ENCODE measurements at regions not wholly inside any gene's neighbourhood (a gene's known extent, or its start where the extent isn't known, plus 50 kb on each side); places are given as distances from the start of the nearest gene placed in this dataset.

DNA sequence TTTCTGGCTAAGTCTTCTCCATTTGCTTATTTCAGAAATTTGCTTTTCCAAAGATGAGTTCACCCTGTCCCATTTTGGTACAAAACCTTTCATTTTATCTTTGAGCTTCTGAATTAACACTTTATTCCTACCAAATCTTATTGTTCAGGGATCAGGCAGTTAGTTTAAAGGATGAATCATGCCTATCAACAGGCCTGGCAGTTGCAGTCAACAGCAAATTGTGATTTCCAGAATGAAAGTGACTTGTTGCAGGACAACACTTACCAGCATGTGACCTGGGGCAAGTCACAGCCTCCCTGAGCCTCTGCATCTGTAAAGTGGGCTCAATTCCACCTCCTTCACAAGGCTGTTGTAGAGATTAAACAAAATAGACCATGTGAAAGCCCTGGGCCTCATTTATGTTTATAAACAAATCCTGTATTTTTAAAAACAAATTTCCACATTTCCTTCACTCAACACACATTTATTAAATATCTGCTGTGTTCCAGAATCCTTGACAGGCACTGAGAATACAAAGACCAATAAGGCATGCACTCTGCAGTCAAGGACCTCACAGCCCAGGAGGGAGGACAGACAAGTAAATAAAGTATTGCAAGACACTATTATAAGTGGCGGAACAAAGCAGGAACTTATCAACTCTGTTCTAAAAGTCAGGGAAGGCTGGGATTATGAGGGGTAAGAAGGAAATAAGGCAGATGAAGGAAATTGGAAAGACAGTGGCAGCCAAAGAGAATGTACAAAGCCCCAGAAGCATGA is 359.1 kb upstream of the IL12A start (continued):
- TF ChIP-seq TEAD4 (IDR thresholded peaks at IDR 0.05; ENCODE audit: borderline replicate concordance, insufficient read depth) = no peak

- no peak overlapping the region for H3K4me2 ChIP-seq
- no peaks in the 10 kb centered on the region for H3K9me3 ChIP-seq
- H3K4me3 ChIP-seq (ENCODE audit: low read depth in 2 of 2, low read length in 1 of 2) = no peak overlapping the region
- H3K27ac ChIP-seq (ENCODE audit: low read depth in 2 of 2, low read length in 1 of 2) = no peak overlapping the region
- H3K9ac ChIP-seq = no peak overlapping the region
- no peak overlapping the region for H2AFZ ChIP-seq (ENCODE audit: low read depth)
- H3K79me2 ChIP-seq (ENCODE audit: insufficient read depth) = no peaks in the 10 kb centered on the region
- no peaks in the 10 kb centered on the region for H3K27me3 ChIP-seq (ENCODE audit: insufficient read depth)
- H4K20me1 ChIP-seq (ENCODE audit: insufficient read depth) = no peaks in the 10 kb centered on the region
- CTCF ChIA-PET = no interaction called here
- no peaks in the 10 kb centered on the region for H3K9me2 ChIP-seq
- 94% methylated on average over 1 of the region's 1 CpG for WGBS (ENCODE audit: low lambda C conversion rate)
- TF ChIP-seq FOXJ3 (CRISPR knock-in tag; IDR thresholded peaks at IDR 0.05) = no peak
- TF ChIP-seq, protein P1, sequence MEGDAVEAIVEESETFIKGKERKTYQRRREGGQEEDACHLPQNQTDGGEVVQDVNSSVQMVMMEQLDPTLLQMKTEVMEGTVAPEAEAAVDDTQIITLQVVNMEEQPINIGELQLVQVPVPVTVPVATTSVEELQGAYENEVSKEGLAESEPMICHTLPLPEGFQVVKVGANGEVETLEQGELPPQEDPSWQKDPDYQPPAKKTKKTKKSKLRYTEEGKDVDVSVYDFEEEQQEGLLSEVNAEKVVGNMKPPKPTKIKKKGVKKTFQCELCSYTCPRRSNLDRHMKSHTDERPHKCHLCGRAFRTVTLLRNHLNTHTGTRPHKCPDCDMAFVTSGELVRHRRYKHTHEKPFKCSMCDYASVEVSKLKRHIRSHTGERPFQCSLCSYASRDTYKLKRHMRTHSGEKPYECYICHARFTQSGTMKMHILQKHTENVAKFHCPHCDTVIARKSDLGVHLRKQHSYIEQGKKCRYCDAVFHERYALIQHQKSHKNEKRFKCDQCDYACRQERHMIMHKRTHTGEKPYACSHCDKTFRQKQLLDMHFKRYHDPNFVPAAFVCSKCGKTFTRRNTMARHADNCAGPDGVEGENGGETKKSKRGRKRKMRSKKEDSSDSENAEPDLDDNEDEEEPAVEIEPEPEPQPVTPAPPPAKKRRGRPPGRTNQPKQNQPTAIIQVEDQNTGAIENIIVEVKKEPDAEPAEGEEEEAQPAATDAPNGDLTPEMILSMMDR (IDR thresholded peaks at IDR 0.05) = no peak
- no peak for TF ChIP-seq ELF1 (IDR thresholded peaks at IDR 0.05)
- TF ChIP-seq, protein P2, sequence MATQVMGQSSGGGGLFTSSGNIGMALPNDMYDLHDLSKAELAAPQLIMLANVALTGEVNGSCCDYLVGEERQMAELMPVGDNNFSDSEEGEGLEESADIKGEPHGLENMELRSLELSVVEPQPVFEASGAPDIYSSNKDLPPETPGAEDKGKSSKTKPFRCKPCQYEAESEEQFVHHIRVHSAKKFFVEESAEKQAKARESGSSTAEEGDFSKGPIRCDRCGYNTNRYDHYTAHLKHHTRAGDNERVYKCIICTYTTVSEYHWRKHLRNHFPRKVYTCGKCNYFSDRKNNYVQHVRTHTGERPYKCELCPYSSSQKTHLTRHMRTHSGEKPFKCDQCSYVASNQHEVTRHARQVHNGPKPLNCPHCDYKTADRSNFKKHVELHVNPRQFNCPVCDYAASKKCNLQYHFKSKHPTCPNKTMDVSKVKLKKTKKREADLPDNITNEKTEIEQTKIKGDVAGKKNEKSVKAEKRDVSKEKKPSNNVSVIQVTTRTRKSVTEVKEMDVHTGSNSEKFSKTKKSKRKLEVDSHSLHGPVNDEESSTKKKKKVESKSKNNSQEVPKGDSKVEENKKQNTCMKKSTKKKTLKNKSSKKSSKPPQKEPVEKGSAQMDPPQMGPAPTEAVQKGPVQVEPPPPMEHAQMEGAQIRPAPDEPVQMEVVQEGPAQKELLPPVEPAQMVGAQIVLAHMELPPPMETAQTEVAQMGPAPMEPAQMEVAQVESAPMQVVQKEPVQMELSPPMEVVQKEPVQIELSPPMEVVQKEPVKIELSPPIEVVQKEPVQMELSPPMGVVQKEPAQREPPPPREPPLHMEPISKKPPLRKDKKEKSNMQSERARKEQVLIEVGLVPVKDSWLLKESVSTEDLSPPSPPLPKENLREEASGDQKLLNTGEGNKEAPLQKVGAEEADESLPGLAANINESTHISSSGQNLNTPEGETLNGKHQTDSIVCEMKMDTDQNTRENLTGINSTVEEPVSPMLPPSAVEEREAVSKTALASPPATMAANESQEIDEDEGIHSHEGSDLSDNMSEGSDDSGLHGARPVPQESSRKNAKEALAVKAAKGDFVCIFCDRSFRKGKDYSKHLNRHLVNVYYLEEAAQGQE (IDR thresholded peaks at IDR 0.05; ENCODE audit: low read depth, low read length) = no peak
- no peak for TF ChIP-seq USF1 (IDR thresholded peaks at IDR 0.05; ENCODE audit: borderline replicate concordance, low read depth)
- TF ChIP-seq FOSL2 (IDR thresholded peaks at IDR 0.05; ENCODE audit: borderline replicate concordance, low read depth) = no peak
- TF ChIP-seq YY1 (IDR thresholded peaks at IDR 0.05; ENCODE audit: low read depth) = no peak
- no peak for TF ChIP-seq NRF1 (IDR thresholded peaks at IDR 0.05; ENCODE audit: low read depth, low read length)
- no peak for TF ChIP-seq MXI1 (IDR thresholded peaks at IDR 0.05; ENCODE audit: low read depth, low read length)
- no peak for TF ChIP-seq TCF12 (IDR thresholded peaks at IDR 0.05)
- TF ChIP-seq EZH2phosphoT487 (IDR thresholded peaks at IDR 0.05; ENCODE audit: borderline replicate concordance, low read depth) = no peak
- TF ChIP-seq, protein P3, sequence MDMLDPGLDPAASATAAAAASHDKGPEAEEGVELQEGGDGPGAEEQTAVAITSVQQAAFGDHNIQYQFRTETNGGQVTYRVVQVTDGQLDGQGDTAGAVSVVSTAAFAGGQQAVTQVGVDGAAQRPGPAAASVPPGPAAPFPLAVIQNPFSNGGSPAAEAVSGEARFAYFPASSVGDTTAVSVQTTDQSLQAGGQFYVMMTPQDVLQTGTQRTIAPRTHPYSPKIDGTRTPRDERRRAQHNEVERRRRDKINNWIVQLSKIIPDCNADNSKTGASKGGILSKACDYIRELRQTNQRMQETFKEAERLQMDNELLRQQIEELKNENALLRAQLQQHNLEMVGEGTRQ (IDR thresholded peaks at IDR 0.05; ENCODE audit: borderline replicate concordance, low read depth, low read length) = no peak
- TF ChIP-seq RXRA (IDR thresholded peaks at IDR 0.05; ENCODE audit: borderline replicate concordance, low read depth) = no peak
- TF ChIP-seq RFX5 (IDR thresholded peaks at IDR 0.05; ENCODE audit: low read length) = no peak
- no peak for TF ChIP-seq ZBTB33 (IDR thresholded peaks at IDR 0.05; ENCODE audit: borderline replicate concordance, low read depth)
- no peak for TF ChIP-seq JUND (IDR thresholded peaks at IDR 0.05)
- no peak for TF ChIP-seq POLR2AphosphoS5 (IDR thresholded peaks at IDR 0.05; ENCODE audit: low read depth, low read length)
- H3K36me3 ChIP-seq (replicated peaks in 1 of 2; ENCODE audit: control insufficient read depth in 1 of 2, insufficient read depth in 2 of 2, low read length in 1 of 2) = no peaks in the 10 kb centered on the region
- POLR2A ChIA-PET = no interaction called here
- no peak for DNase-seq
- H3K4me1 ChIP-seq (ENCODE audit: control insufficient read depth in 1 of 2, insufficient read depth in 2 of 2, low read depth in 1 of 2, low read length in 1 of 2) = 0 out of 4 replicates have a peak, but pooled peaks cover 0 to 9% of the 10 kb centered on the region in 2 experiments
- H3F3A ChIP-seq (replicated peaks; ENCODE audit: insufficient read depth) = peaks cover 13% of the 10 kb centered on the region
These were observed 357.4 kb upstream of the IL12A start for GRCh38 chr3:159631226-159631625.
